ENCODE measurements at regions not wholly inside any gene's neighbourhood (a gene's known extent, or its start where the extent isn't known, plus 50 kb on each side); places are given as distances from the start of the nearest gene placed in this dataset.

DNA sequence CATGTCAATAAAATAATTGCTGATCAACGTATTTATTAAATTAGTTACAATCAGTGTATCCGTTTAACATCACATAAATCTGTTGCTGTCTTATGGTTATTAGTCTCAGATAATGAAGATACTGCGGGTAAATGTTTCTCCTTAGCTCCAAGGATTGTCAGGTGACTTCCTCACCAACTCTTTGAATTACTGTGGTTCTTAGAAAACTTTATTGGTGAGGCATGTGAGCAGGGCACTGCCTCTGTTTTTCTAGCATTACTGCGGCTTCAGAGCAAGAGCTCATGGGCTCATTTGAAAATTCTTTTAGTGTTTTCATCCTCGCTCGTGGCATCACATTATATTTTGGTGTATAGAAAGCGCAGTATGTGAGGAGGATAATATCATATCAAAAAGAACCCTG lies 555.9 kb downstream of the LMO4 start:
- Histone ChIP-seq H3K9me3 (ENCODE audit: control insufficient read depth, insufficient read depth, low read depth, low read length) (no peaks in the 10 kb centered on the region), H3K36me3 (ENCODE audit: control insufficient read depth, insufficient read depth, low read length) (no peaks in the 10 kb centered on the region), H3K27ac (ENCODE audit: low read length) (no peak overlapping the region), H3K27me3 (ENCODE audit: control insufficient read depth, insufficient read depth, low read length) (no peaks in the 10 kb centered on the region), H3K4me1 (ENCODE audit: control insufficient read depth, insufficient read depth, low read length) (no peaks in the 10 kb centered on the region), H3K4me3 (ENCODE audit: low read depth in 2 of 2, low read length in 2 of 2) (no peak overlapping the region)
- DNase-seq (ENCODE audit: low read depth, low spot score) (no peak), ATAC-seq (no peak)
- ChIA-PET POLR2A (interaction anchor here (0.5 kb wide), 1 partner anchor 69 kb away, joined by 4 read pairs; no protein-coding TSS in a partner anchor), CTCF (no interaction called here)
- no peak for TF ChIP-seq SIN3A (IDR thresholded peaks at IDR 0.05; ENCODE audit: borderline replicate concordance, insufficient read depth, low read depth, low read length)
- TF ChIP-seq TCF7L2 (IDR thresholded peaks at IDR 0.05; ENCODE audit: low read depth, low read length), result no peak
- intact Hi-C loops (cut with micrococcal nuclease; ENCODE audit: unreplicated experiment) (no loop called here), in situ Hi-C loops (cut with HindIII; ENCODE audit: low pct_unique_long_range_greater_than_20kb, low sequenced_read_pairs) (no loop called here)
- BruUV-seq (replicated peaks), result no TSS peak

DNA sequence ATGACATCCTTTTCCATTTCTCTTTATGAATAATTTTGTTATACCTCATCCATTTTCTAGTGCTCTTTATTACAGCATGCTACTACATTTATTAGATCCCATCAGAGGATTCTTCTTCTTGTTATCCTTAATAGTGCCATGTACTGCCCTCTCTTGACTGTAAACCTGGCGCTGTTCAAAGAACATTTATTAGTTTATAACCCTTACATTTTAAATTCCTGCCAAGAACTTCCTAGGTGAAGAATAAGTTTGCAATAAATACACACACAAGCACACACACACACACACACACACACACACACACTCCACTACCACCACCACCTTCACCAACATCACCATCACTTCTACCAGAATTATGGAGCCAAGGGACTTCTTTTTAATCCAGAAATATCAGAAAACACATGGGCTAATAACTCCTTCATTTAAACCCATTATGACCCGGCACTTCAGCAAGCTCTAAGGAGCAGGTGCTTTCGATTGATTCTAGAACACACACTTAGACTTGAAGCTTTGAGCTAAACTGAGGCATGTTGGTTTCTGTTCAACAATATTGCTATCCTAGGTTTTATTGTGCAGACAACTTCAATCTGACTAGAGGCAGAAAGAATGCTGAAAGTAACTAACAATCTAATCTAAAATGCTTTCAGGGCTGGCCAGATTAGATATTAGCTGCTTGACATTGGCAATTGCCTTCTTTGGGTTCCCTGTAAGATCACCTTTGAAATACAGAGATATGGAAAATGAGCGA lies 556.8 kb downstream of the LMO4 start:
- H3K4me1 ChIP-seq (ENCODE audit: control insufficient read depth, insufficient read depth, low read length), result no peaks in the 10 kb centered on the region
- H3K27me3 ChIP-seq (ENCODE audit: control insufficient read depth, insufficient read depth, low read length), result no peaks in the 10 kb centered on the region
- ChIA-PET CTCF (no interaction called here), POLR2A (interaction anchor here (0.5 kb wide), 1 partner anchor 70 kb away, joined by 4 read pairs; no protein-coding TSS in a partner anchor)
- no peak for TF ChIP-seq POLR2AphosphoS5 (IDR thresholded peaks at IDR 0.05; ENCODE audit: low read depth, low read length)
- TF ChIP-seq, protein P1, sequence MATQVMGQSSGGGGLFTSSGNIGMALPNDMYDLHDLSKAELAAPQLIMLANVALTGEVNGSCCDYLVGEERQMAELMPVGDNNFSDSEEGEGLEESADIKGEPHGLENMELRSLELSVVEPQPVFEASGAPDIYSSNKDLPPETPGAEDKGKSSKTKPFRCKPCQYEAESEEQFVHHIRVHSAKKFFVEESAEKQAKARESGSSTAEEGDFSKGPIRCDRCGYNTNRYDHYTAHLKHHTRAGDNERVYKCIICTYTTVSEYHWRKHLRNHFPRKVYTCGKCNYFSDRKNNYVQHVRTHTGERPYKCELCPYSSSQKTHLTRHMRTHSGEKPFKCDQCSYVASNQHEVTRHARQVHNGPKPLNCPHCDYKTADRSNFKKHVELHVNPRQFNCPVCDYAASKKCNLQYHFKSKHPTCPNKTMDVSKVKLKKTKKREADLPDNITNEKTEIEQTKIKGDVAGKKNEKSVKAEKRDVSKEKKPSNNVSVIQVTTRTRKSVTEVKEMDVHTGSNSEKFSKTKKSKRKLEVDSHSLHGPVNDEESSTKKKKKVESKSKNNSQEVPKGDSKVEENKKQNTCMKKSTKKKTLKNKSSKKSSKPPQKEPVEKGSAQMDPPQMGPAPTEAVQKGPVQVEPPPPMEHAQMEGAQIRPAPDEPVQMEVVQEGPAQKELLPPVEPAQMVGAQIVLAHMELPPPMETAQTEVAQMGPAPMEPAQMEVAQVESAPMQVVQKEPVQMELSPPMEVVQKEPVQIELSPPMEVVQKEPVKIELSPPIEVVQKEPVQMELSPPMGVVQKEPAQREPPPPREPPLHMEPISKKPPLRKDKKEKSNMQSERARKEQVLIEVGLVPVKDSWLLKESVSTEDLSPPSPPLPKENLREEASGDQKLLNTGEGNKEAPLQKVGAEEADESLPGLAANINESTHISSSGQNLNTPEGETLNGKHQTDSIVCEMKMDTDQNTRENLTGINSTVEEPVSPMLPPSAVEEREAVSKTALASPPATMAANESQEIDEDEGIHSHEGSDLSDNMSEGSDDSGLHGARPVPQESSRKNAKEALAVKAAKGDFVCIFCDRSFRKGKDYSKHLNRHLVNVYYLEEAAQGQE (IDR thresholded peaks at IDR 0.05; ENCODE audit: insufficient read depth in 1 of 2, low read depth in 2 of 2, low read length in 1 of 2), result no peak
- TF ChIP-seq, protein P2, sequence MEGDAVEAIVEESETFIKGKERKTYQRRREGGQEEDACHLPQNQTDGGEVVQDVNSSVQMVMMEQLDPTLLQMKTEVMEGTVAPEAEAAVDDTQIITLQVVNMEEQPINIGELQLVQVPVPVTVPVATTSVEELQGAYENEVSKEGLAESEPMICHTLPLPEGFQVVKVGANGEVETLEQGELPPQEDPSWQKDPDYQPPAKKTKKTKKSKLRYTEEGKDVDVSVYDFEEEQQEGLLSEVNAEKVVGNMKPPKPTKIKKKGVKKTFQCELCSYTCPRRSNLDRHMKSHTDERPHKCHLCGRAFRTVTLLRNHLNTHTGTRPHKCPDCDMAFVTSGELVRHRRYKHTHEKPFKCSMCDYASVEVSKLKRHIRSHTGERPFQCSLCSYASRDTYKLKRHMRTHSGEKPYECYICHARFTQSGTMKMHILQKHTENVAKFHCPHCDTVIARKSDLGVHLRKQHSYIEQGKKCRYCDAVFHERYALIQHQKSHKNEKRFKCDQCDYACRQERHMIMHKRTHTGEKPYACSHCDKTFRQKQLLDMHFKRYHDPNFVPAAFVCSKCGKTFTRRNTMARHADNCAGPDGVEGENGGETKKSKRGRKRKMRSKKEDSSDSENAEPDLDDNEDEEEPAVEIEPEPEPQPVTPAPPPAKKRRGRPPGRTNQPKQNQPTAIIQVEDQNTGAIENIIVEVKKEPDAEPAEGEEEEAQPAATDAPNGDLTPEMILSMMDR (IDR thresholded peaks at IDR 0.05), result no peak
- no peak for TF ChIP-seq SIN3A (IDR thresholded peaks at IDR 0.05; ENCODE audit: borderline replicate concordance, insufficient read depth, low read depth, low read length)
- TF ChIP-seq TCF7L2 (IDR thresholded peaks at IDR 0.05; ENCODE audit: low read depth, low read length), result no peak
- H3K4me3 ChIP-seq (ENCODE audit: low read depth in 2 of 2, low read length in 2 of 2), result no peak overlapping the region
- intact Hi-C loops (cut with micrococcal nuclease; ENCODE audit: unreplicated experiment), result no loop called here
- ATAC-seq, result no peak
- no peak overlapping the region for H3K27ac ChIP-seq (ENCODE audit: low read length)
- BruUV-seq (replicated peaks), result no TSS peak
- in situ Hi-C loops (cut with HindIII; ENCODE audit: low pct_unique_long_range_greater_than_20kb, low sequenced_read_pairs), result no loop called here
- H3K36me3 ChIP-seq (ENCODE audit: control insufficient read depth, insufficient read depth, low read length), result no peaks in the 10 kb centered on the region
- no peak for DNase-seq (ENCODE audit: low read depth, low spot score)
- no peaks in the 10 kb centered on the region for H3K9me3 ChIP-seq (ENCODE audit: control insufficient read depth, insufficient read depth, low read depth, low read length)

DNA sequence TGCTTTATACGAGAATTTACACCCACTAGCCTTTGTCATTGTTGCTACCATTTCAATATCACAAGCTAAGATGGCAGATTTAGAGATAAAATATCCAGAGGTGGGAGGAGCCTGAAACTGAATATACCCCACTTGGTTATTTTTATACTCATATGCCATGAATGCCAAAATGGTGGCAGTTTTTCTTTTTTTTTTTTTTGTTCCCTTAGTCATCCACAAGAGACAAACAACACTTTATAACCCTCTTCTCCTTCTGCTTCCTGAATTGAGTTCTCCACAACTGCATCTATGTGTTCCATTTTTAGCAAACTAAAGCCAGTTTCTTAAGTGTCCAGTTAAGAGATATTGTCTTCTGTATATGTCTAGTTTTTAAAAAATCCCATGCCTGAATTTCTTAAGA lies 558.4 kb downstream of the LMO4 start:
- in situ Hi-C loops (cut with HindIII; ENCODE audit: low pct_unique_long_range_greater_than_20kb, low sequenced_read_pairs) (no loop called here), intact Hi-C loops (cut with micrococcal nuclease; ENCODE audit: unreplicated experiment) (no loop called here)
- Histone ChIP-seq H3K27me3 (ENCODE audit: control insufficient read depth, insufficient read depth, low read length) (no peaks in the 10 kb centered on the region), H3K27ac (ENCODE audit: low read length) (no peak overlapping the region), H3K4me1 (ENCODE audit: control insufficient read depth, insufficient read depth, low read length) (no peaks in the 10 kb centered on the region), H3K9me3 (ENCODE audit: control insufficient read depth, insufficient read depth, low read depth, low read length) (no peaks in the 10 kb centered on the region), H3K36me3 (ENCODE audit: control insufficient read depth, insufficient read depth, low read length) (no peaks in the 10 kb centered on the region), H3K4me3 (ENCODE audit: low read depth in 2 of 2, low read length in 2 of 2) (no peak overlapping the region)
- ChIA-PET POLR2A (no interaction called here), CTCF (no interaction called here)
- no peak for DNase-seq (ENCODE audit: low read depth, low spot score)
- TF ChIP-seq TCF7L2 (IDR thresholded peaks at IDR 0.05; ENCODE audit: low read depth, low read length) (no peak), SIN3A (IDR thresholded peaks at IDR 0.05; ENCODE audit: borderline replicate concordance, insufficient read depth, low read depth, low read length) (no peak), POLR2AphosphoS5 (IDR thresholded peaks at IDR 0.05; ENCODE audit: low read depth, low read length) (no peak)
- TF ChIP-seq, protein P1 (IDR thresholded peaks at IDR 0.05; ENCODE audit: insufficient read depth in 1 of 2, low read depth in 2 of 2, low read length in 1 of 2), result no peak
- TF ChIP-seq, protein P2 (IDR thresholded peaks at IDR 0.05), result no peak
- ATAC-seq, result no peak
- no TSS peak for BruUV-seq (replicated peaks)

All from Panc1 (cell line).